HepG2 (cell line): ENCODE measurements at regions not wholly inside any gene's neighbourhood (a gene's known extent, or its start where the extent isn't known, plus 50 kb on each side); places are given as distances from the start of the nearest gene placed in this dataset.

Experiments used
- AHR ChIP-seq: IDR thresholded peaks from 2 replicates; pipeline ENCODE4 v1.6.1; 2018; ENCODE audit warnings: missing genetic modification reagents, missing compliant biosample characterization
- HOXA7 ChIP-seq: sonication (generic); formaldehyde crosslinking; IDR thresholded peaks from 2 replicates; pipeline ENCODE4 v1.8.1; 2022; ENCODE audit warnings: mild to moderate bottlenecking, missing genetic modification reagents, moderate library complexity
- MAF1 ChIP-seq: sonication (generic); formaldehyde crosslinking; IDR thresholded peaks from 2 replicates; pipeline ENCODE4 v1.5.0; 2020; ENCODE audit warnings: missing genetic modification reagents, borderline replicate concordance
- MYNN ChIP-seq: sonication (generic); formaldehyde crosslinking; IDR thresholded peaks from 2 replicates; pipeline ENCODE4 v1.4.0; 2020; ENCODE audit warnings: mild to moderate bottlenecking, low read depth, missing genetic modification reagents
- PATZ1 ChIP-seq: sonication (generic); formaldehyde crosslinking; IDR thresholded peaks from 2 replicates; pipeline ENCODE4 v1.4.0; 2020; ENCODE audit warnings: missing genetic modification reagents
- SUZ12 ChIP-seq: fragments of 150-350 bp; IDR thresholded peaks from 2 replicates; pipeline ENCODE4 v1.6.1; 2014; ENCODE audit warnings: low read depth, low read length
- TAF15 ChIP-seq: fragments of 200-400 bp; formaldehyde crosslinking; IDR thresholded peaks from one replicate; pipeline ENCODE4 v1.6.1; 2018; ENCODE audit warnings: mild to moderate bottlenecking, low read depth, low read length; ENCODE audit not compliant: poor library complexity, severe bottlenecking
- ZNF292 ChIP-seq: sonication (generic); formaldehyde crosslinking; IDR thresholded peaks from 2 replicates; pipeline ENCODE4 v1.8.1; 2022; ENCODE audit warnings: mild to moderate bottlenecking, low read depth, missing genetic modification reagents, borderline replicate concordance
- ZNF572 ChIP-seq: sonication (generic); formaldehyde crosslinking; IDR thresholded peaks from 2 replicates; pipeline ENCODE4 v1.5.1; 2020; ENCODE audit warnings: mild to moderate bottlenecking, missing genetic modification reagents
- ZNF670 ChIP-seq: sonication (generic); formaldehyde crosslinking; IDR thresholded peaks from 2 replicates; pipeline ENCODE4 v1.8.0; 2022; ENCODE audit warnings: mild to moderate bottlenecking, missing genetic modification reagents, borderline replicate concordance
- ZZZ3 ChIP-seq: sonication (generic); formaldehyde crosslinking; IDR thresholded peaks from 2 replicates; pipeline ENCODE4 v1.4.0; 2020; ENCODE audit warnings: missing genetic modification reagents, mild to moderate bottlenecking, borderline replicate concordance

- no peak for TF ChIP-seq TAF15
- no peak for TF ChIP-seq SUZ12
- no peak for TF ChIP-seq AHR (CRISPR knock-in tag)
- TF ChIP-seq HOXA7, result no peak
- TF ChIP-seq PATZ1 (CRISPR knock-in tag), result no peak
- no peak for TF ChIP-seq MYNN (CRISPR knock-in tag)
- TF ChIP-seq ZNF572, result no peak
- no peak for TF ChIP-seq ZNF670 (CRISPR knock-in tag)
- TF ChIP-seq MAF1, result no peak
- TF ChIP-seq ZZZ3 (CRISPR knock-in tag), result no peak
- TF ChIP-seq ZNF292, result no peak
Observed at GRCh38 chr6:139590206-139590605, 215.8 kb upstream of the CITED2 start.
